AG10803 (cell line): ENCODE measurements at regions not wholly inside any gene's neighbourhood (a gene's known extent, or its start where the extent isn't known, plus 50 kb on each side); places are given as distances from the start of the nearest gene placed in this dataset.
A peak's percentile ranks its signal among the peaks of the same experiment; 100 is the strongest.

Experiments
- DNase-seq: peaks from one replicate; pipeline ENCODE4 v3.0.0; 2010; ENCODE audit warnings: low read depth
- H3K4me3 ChIP-seq: 2 replicates; pipeline ENCODE4 v1.5.1; 2011; ENCODE audit warnings: mild to moderate bottlenecking, low read length, control low read depth
- CTCF ChIP-seq: conservative IDR thresholded peaks from 2 replicates; pipeline ENCODE4 v1.5.1; 2011; ENCODE audit warnings: mild to moderate bottlenecking, low read length, control low read depth, inconsistent platforms

- DNase-seq, result peak; percentile 23
- no peak for TF ChIP-seq CTCF
- H3K4me3 ChIP-seq, result no peak overlapping the region
Observed at GRCh38 chr12:18898470-18898869, 160.6 kb downstream of the CAPZA3 start.

GRCh38 chr12:18899162-18899561 lies 161.2 kb downstream of the CAPZA3 start:
- no peak for TF ChIP-seq CTCF
- H3K4me3 ChIP-seq, result no peak overlapping the region
- DNase-seq, result no peak

- no peak overlapping the region for H3K4me3 ChIP-seq
- no peak for DNase-seq
- no peak for TF ChIP-seq CTCF
Observed at GRCh38 chr12:18899678-18900317, 161.9 kb downstream of the CAPZA3 start.

GRCh38 chr12:18905134-18905533 lies 167.2 kb downstream of the CAPZA3 start:
- no peak overlapping the region for H3K4me3 ChIP-seq
- DNase-seq, result no peak
- no peak for TF ChIP-seq CTCF

GRCh38 chr12:18906395-18906794 lies 168.5 kb downstream of the CAPZA3 start:
- H3K4me3 ChIP-seq, result no peak overlapping the region
- no peak for DNase-seq
- no peak for TF ChIP-seq CTCF

GRCh38 chr12:18907127-18907526 lies 169.2 kb downstream of the CAPZA3 start:
- H3K4me3 ChIP-seq, result no peak overlapping the region
- TF ChIP-seq CTCF, result no peak
- DNase-seq, result no peak

- TF ChIP-seq CTCF, result no peak
- H3K4me3 ChIP-seq, result no peak overlapping the region
- no peak for DNase-seq
Observed at GRCh38 chr12:18907728-18908127, 169.8 kb downstream of the CAPZA3 start.
